ENCODE measurements at regions not wholly inside any gene's neighbourhood (a gene's known extent, or its start where the extent isn't known, plus 50 kb on each side); places are given as distances from the start of the nearest gene placed in this dataset.

- DNase-seq (ENCODE audit: low spot score in 2 of 2) = no peak
- TF ChIP-seq POLR2A (IDR thresholded peaks at IDR 0.05) = no peak
- 45 to 49% methylated on average over 22 of the region's 22 CpGs for WGBS, 2 donors
- intact Hi-C loops (cut with DNase I; ENCODE audit: low total_unique reads) = no loop called here
- H3K4me3 ChIP-seq (ENCODE audit: low read depth, poor library complexity, severe bottlenecking) = no peak overlapping the region
These were observed 236.7 kb downstream of the RBFOX3 start for GRCh38 chr17:79374087-79374689.

- TF ChIP-seq CTCF (IDR thresholded peaks at IDR 0.05) (no peak), POLR2A (IDR thresholded peaks at IDR 0.05) (no peak)
- no peak overlapping the region for H3K4me3 ChIP-seq (ENCODE audit: low read depth, poor library complexity, severe bottlenecking)
- intact Hi-C loops (cut with DNase I; ENCODE audit: low total_unique reads) = no loop called here
- no peak for DNase-seq (ENCODE audit: low spot score in 2 of 2)
- 55 to 66% methylated on average over 16 of the region's 16 CpGs for WGBS, 2 donors
These were observed 238.2 kb downstream of the RBFOX3 start for GRCh38 chr17:79372470-79373238.

- no peak for DNase-seq (ENCODE audit: low spot score in 2 of 2)
- intact Hi-C loops (cut with DNase I; ENCODE audit: low total_unique reads) = no loop called here
- no peak overlapping the region for H3K4me3 ChIP-seq (ENCODE audit: low read depth, poor library complexity, severe bottlenecking)
- WGBS, 2 donors = 39 to 59% methylated on average over 4 to 15 of the region's 15 CpGs
- no peak for TF ChIP-seq CTCF (IDR thresholded peaks at IDR 0.05)
- TF ChIP-seq POLR2A (IDR thresholded peaks at IDR 0.05) = no peak
These were observed 238.9 kb downstream of the RBFOX3 start for GRCh38 chr17:79371984-79372383.

- TF ChIP-seq POLR2A (IDR thresholded peaks at IDR 0.05) (no peak), CTCF (IDR thresholded peaks at IDR 0.05) (no peak)
- intact Hi-C loops (cut with DNase I; ENCODE audit: low total_unique reads) = no loop called here
- no peak overlapping the region for H3K4me3 ChIP-seq (ENCODE audit: low read depth, poor library complexity, severe bottlenecking)
- 69 to 79% methylated on average over 5 of the region's 5 CpGs for WGBS, 2 donors
- no peak for DNase-seq (ENCODE audit: low spot score in 2 of 2)
These were observed 240.3 kb downstream of the RBFOX3 start for GRCh38 chr17:79370594-79370993.

- intact Hi-C loops (cut with DNase I; ENCODE audit: low total_unique reads) = no loop called here
- no peak for DNase-seq (ENCODE audit: low spot score in 2 of 2)
- TF ChIP-seq POLR2A (IDR thresholded peaks at IDR 0.05) (no peak), CTCF (IDR thresholded peaks at IDR 0.05) (no peak)
- 54 to 56% methylated on average over 8 of the region's 8 CpGs for WGBS, 2 donors
- H3K4me3 ChIP-seq (ENCODE audit: low read depth, poor library complexity, severe bottlenecking) = no peak overlapping the region
These were observed 240.7 kb downstream of the RBFOX3 start for GRCh38 chr17:79370126-79370525.

GRCh38 chr17:79369532-79369931 is 241.3 kb downstream of the RBFOX3 start:
- 71 to 81% methylated on average over 9 of the region's 9 CpGs for WGBS, 2 donors
- no peak for TF ChIP-seq POLR2A (IDR thresholded peaks at IDR 0.05)
- TF ChIP-seq CTCF (IDR thresholded peaks at IDR 0.05) = no peak

More at GRCh38 chr17:79369532-79369931, 241.3 kb downstream of the RBFOX3 start:
- H3K4me3 ChIP-seq (ENCODE audit: low read depth, poor library complexity, severe bottlenecking) = no peak overlapping the region
- intact Hi-C loops (cut with DNase I; ENCODE audit: low total_unique reads) = no loop called here
- no peak for DNase-seq (ENCODE audit: low spot score in 2 of 2)
